HG03159 (cell line): ENCODE measurements at regions not wholly inside any gene's neighbourhood (a gene's known extent, or its start where the extent isn't known, plus 50 kb on each side); places are given as distances from the start of the nearest gene placed in this dataset.

Experiments
- ATAC-seq: cut with Tn5 transposase; IDR thresholded peaks from one replicate; pipeline ENCODE4 v1.9.1; 2021; ENCODE audit warnings: mild to moderate bottlenecking, moderate library complexity; ENCODE audit not compliant: unreplicated experiment

DNA sequence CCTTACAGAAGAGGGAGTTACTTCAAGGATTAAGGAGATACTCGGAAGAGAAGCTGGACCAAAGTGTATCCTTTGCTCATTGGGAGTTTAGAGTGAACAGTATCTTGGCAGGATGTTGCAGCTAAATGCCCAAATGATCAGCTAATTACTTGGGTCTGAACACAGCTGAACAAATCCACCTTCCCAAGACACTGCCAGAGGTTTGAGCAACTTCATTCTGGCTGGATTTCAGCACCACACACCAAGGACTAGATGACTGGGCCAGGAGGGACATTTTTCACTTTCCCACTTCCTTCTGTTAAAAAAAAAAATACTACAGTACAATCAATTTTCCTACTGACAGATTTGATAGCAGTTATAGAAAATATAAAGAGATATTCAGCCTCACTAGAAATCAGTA, 324.6 kb downstream of the MID1IP1 start:
- ATAC-seq = no peak

DNA sequence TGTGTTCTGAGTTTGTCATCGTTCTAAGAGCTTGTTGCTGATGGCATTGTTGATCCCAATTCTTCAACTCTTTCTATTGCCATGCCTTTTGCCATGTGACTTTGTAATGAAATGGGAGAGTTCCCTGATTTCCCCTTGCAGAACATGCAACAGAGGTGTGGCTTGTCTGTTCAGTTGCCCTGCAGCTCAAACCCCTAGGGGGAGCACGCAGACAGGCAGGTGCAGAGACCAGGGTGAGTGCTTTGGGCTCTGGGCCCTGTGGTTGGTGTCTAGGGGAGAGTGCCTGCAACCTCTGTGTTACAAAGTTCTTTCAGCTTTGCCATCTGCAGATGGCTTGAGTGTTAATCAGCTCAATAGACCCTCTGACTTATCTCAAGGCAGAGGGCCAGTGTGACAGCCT, 332.7 kb downstream of the MID1IP1 start:
- ATAC-seq = peak; percentile 60

DNA sequence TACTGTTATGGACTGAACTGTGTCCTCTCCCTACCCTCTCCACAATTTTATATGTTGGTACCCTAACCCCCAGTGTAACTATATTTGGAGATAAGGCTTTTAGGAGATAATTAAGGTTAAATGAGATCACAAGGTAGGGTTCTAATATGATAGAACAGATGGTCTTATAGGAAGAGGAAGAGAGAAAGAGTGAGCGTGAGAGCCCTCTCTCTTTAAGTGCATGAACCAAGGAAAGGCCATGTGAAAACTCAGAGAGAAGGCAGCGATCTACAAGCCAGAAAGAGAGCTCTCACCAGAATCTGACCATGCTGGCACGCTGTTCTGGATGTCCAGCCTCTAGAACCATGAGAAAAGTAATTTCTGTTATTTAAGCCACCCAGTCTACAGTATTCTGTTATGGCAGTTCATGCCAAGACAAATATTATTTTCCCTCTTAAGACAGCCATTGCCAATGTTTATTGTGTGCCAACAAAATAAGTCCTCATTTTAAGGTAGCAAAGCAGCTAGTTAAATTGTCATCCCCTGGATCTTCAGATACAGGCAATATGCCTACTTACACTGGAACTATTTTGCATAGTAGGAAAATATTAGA, 336.2 kb downstream of the MID1IP1 start:
- no peak for ATAC-seq

DNA sequence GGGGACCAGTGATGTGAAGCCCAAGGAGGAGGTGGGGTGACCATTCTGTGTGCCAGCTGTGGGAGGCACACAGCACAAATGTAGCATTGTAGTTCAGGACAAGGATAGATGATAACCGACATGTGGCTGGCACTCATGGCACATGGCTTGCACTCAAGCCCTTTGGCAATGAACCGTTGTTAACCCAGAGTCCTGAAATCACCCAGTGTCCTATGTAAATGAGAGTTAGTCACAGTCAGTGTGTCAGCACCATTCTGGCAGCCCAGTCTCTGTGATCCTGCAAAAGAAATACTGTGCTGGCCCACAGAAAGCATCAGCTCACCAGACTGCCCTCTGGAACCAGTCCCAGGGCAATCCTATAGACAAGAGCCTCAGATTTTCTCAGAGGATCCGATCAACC, 339.3 kb downstream of the MID1IP1 start:
- ATAC-seq = no peak

DNA sequence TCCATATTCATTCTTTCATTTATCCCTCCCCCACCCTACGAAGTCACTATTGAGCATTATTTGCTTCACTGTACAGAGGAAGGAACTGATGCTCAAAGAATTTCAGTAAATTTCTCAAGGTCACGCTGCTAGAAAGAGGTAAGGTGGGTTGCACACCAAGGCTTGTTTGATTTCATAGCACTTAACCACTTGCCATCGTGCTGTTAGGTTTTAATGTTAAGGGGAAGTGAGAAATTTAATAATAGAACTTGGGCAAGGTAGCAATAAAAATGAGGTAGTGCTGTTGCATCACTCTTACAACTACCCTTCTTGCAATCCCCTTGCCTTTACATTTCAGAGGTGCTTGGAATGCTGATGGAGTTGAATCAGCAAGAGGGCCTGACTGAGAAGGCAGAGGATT, 343.1 kb downstream of the MID1IP1 start:
- peak; percentile 76 for ATAC-seq

DNA sequence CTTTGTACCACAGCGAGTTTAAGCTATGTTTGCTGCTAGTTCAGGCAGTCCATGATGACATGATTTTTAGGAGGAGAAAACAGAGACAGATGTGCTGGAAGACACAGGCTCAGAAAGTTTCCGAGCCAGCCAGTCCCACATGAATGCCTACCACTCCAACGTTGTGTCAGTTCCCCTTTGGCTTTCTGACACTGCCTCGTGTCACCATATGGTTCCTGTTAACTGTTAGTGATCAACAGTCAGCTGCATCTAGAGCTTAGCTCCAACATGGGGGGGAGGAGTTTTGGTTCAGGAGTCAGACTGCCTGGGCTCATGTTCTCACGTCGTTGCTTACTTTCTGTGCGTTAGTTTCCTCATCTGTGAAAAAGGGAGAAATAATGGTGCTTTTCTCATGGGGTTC, 343.7 kb downstream of the MID1IP1 start:
- peak; percentile 68 for ATAC-seq

DNA sequence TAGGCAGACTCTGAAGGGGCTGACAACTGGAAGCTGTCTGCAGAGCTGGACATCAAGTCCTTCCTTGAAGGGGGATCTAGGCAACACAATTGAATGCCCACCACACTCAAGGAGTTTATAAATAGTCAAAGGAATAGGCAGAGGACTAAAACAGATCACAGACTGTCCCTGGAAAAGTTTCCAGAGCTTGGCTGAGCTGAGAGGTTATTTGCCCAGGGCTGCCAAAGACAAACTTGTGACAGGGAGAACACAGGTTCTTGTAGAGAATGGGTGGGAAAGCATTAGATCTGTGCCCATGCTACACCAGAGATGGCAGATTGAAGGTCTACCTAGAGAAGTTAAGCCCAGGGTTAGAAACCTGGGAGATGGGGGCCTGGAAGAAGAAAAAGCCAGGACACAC, 344.6 kb downstream of the MID1IP1 start:
- no peak for ATAC-seq

DNA sequence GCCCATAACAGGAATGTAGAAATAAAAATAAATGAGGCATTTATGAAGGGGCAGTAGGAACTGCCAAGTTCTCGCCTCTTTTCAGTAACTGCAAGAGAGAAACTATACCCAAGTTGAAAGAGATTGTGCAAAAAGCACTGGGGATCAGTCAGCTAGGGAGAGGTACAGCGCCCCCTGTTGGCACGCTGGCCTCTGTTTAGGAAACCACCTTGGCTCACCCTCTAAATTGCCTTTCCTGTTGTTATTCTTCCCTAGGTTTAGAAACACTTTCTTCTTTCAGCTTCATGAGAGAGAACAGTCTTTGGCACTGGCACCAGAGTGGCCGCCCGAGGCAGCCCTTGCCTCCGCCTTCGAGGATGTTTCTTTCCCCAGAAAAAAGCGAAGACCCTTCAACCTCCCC, 348.5 kb downstream of the MID1IP1 start:
- no peak for ATAC-seq

DNA sequence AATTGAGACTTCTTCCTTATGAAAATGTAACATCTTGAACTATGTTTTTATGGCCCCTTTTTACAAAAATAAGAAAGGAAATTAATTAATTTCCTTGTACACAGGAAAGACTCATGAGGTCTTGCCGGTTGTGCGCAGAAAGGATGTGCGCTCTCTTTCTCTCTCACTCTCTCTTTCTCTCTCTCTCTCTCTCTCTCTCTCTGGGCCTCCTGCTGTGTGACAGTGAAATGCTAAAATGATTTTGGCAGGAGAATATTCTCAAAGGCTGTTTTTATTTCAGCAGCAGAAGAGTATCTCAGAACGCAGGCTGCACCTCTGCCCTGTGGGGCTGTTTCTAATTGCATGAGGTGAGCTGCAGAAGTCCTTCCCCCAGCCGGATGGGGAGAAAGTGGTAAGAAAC, 349.0 kb downstream of the MID1IP1 start:
- ATAC-seq = no peak

DNA sequence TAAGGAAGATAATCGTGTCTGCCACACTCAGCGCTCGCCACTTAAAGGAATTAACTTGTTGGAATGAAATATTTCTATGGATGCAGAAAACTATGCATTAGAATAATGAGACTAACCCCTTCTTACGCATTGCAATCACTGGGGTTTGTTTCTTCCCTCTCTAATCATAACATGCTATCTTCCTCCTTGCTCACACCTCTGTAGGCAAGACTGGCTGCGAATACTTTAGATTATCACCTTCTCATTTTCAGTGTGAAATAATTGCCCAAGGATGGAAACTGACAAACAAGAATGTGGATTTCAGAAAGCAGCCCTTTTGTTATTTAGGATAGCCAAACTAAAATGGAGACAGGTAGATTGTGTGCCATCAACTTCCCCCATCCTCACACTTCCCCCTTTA, 349.4 kb downstream of the MID1IP1 start:
- ATAC-seq = no peak

DNA sequence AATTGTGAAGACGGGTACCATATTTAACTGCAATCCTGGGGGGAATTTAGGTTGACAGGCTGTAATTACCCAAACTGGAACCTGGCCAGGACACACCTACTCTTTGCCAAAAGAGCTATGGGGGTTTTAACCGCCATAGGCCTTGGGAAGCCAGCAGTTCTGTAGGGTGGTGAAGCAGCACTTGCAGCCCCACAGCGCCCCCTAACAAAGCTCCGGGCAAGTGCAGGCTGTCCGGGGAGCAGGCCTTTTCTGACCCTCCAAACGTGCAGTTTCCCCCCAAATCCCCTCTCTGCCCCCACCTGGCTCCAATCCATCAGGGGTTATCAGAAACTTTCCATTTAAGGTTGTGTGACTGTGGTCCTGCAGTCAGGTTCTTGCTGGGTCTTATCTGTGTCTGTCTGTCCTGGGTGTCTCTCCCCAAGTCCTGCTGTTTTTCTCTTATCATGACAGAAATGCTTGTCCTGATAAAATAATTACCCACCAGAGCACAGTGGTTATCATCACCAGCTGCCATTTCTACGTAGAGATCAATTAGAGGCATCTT, 350.9 kb downstream of the MID1IP1 start:
- ATAC-seq = no peak

DNA sequence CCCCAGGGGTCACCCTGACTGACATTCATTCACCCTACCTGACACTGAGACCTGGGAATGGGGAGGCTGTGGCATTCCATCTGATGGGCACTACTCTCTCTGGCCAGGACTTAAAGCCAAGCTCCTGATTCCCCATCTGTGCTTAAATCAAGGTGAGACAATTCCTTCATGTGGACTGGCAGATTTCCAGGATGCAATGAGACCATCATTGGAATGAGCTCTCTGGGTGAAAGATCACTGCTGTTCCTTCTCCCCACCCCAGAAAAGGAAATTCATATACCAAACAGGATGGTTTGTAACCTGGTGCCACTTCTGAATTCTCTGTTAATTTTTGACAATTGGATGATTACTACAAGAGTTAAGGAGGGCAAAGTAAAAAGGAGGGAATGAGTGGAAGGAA, 354.8 kb downstream of the MID1IP1 start:
- ATAC-seq = no peak

DNA sequence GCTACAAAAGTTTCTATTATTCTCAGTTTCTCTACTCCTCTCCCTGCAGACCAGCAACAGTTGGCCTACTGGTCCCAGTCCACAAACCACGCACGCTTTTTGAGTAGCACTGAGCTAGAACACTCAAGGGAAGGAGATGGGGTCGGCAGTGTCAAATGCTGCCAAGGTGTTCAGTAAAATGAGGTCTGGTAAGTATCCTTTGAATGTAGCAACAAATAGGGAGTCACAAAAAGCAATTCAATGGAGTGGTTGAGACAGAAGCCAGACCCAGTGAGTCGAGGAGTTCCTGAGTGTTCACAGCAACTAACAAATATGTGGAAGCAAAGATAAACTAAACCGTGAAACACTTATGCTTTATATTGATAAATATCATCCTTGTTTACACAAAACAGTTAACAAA, 355.7 kb downstream of the MID1IP1 start:
- ATAC-seq = no peak

DNA sequence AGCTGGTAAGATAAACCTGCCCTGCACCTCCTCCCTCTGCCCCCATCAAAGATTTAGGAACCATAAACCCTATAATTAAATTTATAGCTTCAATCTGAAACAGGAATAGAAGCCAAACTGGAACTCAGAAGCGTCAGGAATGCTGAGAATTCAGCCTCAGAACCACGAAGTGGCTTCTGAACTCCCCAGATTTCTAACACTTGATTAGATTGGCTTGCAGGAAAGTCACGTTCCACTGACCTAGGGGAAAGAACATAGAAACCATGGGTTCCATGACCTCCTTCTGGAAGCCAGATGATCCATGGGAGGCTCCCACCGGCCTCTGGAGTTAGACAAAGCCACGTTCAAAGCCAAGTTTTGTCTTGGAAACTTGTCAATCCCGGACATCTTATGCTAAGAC, 356.5 kb downstream of the MID1IP1 start:
- ATAC-seq = no peak

DNA sequence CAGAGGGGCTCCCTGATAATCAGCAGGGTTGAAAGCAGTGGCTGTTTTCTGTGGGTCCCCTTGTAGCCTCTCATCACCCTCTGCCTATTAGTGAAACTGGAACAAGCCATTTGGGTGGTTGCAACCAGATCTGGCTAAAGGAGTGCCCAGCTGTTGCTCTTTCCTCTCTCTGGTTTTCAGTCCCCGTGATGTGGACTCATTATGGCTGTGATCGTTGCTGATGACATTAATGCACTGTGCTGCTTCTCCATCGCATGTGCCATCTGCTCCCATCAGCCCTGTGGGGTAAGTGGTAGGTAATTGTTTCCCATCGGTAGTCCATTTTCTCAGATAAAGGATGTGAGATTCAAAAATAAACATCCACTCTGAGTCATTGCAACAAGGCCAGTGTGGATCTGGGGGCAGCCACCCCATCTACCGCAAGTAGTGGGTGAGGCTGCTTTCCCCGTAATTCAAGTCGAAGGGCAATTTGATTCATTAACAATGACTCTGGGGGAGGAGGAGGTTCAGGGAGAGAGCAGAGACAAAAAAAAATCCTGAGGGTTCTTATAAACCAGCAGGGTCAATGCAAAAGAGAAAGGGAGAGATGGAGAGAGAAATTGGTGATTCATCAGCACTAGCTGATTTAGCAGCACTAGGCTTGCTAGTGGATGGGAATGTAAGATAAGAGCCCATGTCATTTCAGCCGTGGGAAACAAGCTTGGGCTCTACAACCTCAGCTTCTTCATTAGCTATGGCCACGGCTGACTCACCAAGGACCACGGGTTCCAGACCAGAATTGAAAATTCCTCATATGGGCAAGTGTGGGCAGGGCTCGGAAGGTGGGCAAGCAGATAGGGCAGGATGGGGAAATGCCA, 357.8 kb downstream of the MID1IP1 start:
- ATAC-seq = peak; percentile 54

DNA sequence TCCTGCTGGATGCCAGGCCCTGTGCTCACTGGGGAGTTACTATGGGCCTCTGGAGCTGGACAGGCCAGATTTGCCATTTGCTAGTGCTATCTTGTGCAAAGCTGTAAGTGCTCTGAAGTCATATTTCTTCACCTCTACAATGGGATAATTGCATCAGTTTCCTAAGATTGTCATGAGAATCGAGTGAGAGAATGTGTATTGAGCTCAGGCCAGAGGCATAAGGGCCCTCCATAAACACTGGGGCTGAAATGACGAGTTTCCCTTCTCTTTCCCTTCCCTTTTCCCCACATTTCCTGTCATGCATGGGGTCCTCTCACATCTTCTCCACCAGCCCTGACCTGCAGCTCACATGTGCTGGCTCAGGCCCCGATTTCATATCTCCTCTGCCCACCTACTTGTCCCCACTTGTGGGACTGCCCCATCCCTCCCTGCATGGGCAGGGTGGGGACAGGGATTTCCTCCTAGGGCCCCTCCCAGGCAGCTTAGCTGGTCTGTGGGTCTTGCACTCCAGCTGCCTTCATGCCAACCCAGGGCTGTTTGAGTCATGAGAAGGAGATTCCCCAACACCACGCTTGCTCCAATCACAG, 358.8 kb downstream of the MID1IP1 start:
- no peak for ATAC-seq

DNA sequence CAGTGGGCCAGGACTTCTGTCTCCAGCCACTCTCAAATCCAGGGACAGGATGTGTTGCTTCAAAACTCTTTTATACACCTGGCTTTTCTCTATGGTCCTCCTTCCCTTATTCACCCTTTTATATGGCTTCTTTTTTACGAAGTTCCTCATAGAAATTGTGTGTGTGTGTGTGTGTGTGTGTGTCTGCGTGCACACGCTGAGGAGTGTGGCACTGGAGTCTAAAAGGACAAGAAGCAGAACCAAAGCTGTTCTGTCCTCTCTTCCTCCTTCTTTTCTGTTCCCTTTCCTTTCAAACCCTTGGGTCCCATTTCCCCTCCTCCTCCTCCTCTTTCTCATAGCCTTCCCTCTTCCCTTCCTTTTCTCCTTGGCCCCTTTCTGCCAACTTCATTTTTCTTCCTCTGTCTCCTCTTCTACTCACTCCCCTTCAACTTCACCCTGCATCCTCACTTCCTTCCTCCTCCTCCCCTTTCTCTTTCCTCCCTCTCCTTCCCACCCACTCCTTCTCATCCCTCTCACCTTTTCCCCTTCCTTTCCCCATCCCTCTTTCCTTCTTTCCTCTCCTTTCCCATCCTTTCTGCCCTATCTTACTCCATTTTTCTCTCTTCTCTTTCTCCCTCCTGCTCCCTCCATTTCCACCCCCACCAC, 360.5 kb downstream of the MID1IP1 start:
- ATAC-seq = no peak

DNA sequence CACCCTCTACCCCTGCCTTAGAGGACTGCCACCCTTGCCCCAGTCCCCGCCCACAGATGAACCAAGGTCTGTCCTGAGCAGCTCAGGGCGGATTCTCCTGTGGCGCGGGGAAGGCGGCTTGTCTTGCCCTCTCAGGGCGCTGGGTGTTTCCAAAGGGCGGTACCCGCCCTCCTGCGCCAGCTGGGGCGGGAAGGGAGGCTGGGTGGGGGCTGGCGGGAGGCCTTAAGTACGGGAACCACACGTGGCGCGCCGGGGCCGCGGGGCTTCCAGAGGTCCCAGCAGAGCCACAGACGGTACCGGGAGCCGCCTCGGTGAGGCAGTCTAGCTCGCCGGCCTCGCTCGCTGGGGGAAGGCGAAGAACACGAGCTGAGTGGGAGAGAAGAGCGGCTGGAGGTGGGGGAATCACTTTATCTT, 361.1 kb downstream of the MID1IP1 start:
- no peak for ATAC-seq

DNA sequence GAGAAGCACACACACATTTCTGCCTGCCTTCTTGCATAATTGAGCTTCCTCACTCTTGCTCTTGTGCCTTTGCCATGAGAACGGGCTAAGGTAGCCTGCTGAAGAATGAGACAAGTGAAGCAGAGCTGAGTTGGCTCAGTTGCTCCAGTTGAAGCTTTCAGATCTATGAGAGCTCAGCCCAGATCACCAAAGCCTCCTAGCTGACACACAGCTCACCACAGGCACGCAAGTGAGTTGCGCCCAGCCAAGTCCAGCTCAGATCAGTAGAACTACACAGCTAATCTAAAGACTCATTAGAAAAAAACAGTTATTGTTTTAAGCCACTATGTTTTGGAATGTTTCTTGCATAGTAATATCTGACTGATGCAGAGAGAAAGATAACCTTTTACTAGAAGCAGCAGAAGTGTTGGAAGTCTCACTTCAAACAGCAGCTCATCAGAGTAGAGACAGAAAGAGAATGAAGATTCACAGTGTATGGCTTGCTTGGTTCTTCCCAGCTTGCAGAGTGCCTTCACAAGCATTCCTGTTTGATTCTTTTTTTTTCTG, 362.4 kb downstream of the MID1IP1 start:
- no peak for ATAC-seq

DNA sequence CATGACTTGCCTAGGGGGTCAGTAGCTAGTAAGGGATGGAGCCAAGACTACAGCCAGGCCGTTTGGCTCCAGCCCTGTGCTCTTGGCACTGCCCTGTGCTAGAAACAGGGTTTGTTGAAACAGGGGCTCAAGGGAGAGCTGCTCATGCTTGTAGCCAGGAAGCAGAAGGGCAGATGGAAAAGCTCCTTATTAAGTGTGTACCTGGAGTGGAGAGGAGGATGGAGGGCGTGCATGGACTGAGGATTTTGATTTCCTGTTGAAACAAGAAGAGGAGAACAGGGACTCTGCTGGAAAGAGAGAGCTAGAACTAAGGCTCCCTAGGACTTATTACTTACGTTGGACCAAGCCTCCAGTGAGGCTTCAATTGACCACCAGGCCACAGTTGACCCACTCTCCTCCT, 363.0 kb downstream of the MID1IP1 start:
- no peak for ATAC-seq

DNA sequence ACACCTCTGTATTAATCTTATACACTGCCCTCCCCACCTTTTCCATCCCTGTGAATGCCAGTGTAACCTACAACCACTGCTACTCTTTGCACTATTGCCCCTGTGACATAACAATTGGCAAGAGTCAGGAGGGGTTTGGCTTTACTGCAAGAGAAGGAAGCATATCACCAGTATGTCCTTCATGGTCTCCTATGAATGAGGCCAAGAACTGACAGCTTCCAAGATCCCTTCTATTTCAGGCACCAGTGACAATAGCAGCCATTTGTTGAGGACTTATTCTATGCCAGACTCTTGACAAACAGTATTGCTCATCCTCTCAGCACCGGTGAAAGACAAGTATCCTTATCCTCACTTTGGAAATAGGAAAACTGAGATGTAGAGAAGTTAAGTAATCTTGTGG, 363.9 kb downstream of the MID1IP1 start:
- no peak for ATAC-seq
